Mesothelial cell of epicardium (in vitro differentiated cells): ENCODE measurements at regions not wholly inside any gene's neighbourhood (a gene's known extent, or its start where the extent isn't known, plus 50 kb on each side); places are given as distances from the start of the nearest gene placed in this dataset.

Experiments
- DNase-seq, 2 experiments: peaks; one replicate each; pipeline ENCODE4 v3.0.0; 2021; ENCODE audit warnings: low spot score in 2 of 2; ENCODE audit not compliant: unreplicated experiment in 2 of 2
- H3K27ac Mint-ChIP-seq: 2 replicates; pipeline ENCODE4 v1.8.0; 2021; ENCODE audit warnings: mixed read lengths
- H3K27me3 Mint-ChIP-seq: 2 replicates; pipeline ENCODE4 v1.8.0; 2021; ENCODE audit warnings: low read depth, mixed read lengths
- H3K36me3 Mint-ChIP-seq: 2 replicates; pipeline ENCODE4 v1.8.0; 2021; ENCODE audit warnings: mixed read lengths
- H3K4me1 Mint-ChIP-seq: 2 replicates; pipeline ENCODE4 v1.8.0; 2021; ENCODE audit warnings: mixed read lengths
- H3K4me3 Mint-ChIP-seq: 2 replicates; pipeline ENCODE4 v1.8.0; 2021; ENCODE audit warnings: mild to moderate bottlenecking, moderate library complexity, mixed read lengths
- H3K9me3 Mint-ChIP-seq: 2 replicates; pipeline ENCODE4 v1.8.0; 2021; ENCODE audit warnings: mixed read lengths
- CTCF ChIP-seq: fragments of 200-600 bp; sonication (generic); IDR thresholded peaks from one replicate; pipeline ENCODE4 v1.5.0; 2021; ENCODE audit warnings: antibody characterized with exemption; ENCODE audit not compliant: unreplicated experiment

GRCh38 chr4:71230271-71231128 lies 108.3 kb upstream of the SLC4A4 start:
- TF ChIP-seq CTCF: no peak
- Mint-ChIP-seq H3K9me3 (no peaks in the 10 kb centered on the region), H3K36me3 (no peaks in the 10 kb centered on the region), H3K27me3 (no peaks in the 10 kb centered on the region), H3K4me3 (no peak overlapping the region), H3K27ac (no peak overlapping the region), H3K4me1 (peaks cover 50% of the 10 kb centered on the region)
- DNase-seq: no peak

GRCh38 chr4:71231129-71232055 lies 107.4 kb upstream of the SLC4A4 start:
- no peak for TF ChIP-seq CTCF
- peaks cover 55% of the 10 kb centered on the region for H3K4me1 Mint-ChIP-seq
- no peak for DNase-seq
- H3K9me3 Mint-ChIP-seq: no peaks in the 10 kb centered on the region
- H3K4me3 Mint-ChIP-seq: no peak overlapping the region
- H3K36me3 Mint-ChIP-seq: no peaks in the 10 kb centered on the region
- no peaks in the 10 kb centered on the region for H3K27me3 Mint-ChIP-seq
- no peak overlapping the region for H3K27ac Mint-ChIP-seq

GRCh38 chr4:71232056-71232430 lies 106.8 kb upstream of the SLC4A4 start:
- DNase-seq: no peak
- TF ChIP-seq CTCF: no peak
- Mint-ChIP-seq H3K4me1 (peaks cover 55% of the 10 kb centered on the region), H3K36me3 (no peaks in the 10 kb centered on the region), H3K9me3 (no peaks in the 10 kb centered on the region), H3K27ac (no peak overlapping the region), H3K27me3 (no peaks in the 10 kb centered on the region), H3K4me3 (no peak overlapping the region)

- no peaks in the 10 kb centered on the region for H3K27me3 Mint-ChIP-seq
Measured at GRCh38 chr4:71232846-71233245, 106.0 kb upstream of the SLC4A4 start.

More at GRCh38 chr4:71232846-71233245, 106.0 kb upstream of the SLC4A4 start:
- Mint-ChIP-seq H3K4me1 (peaks cover 55% of the 10 kb centered on the region), H3K9me3 (no peaks in the 10 kb centered on the region), H3K36me3 (no peaks in the 10 kb centered on the region), H3K27ac (no peak overlapping the region), H3K4me3 (no peak overlapping the region)
- no peak for DNase-seq
- no peak for TF ChIP-seq CTCF
